Activated CD8-positive, alpha-beta T cell treated with anti-CD3 and anti-CD28 coated beads for 36 hours (primary cell): ENCODE measurements at regions not wholly inside any gene's neighbourhood (a gene's known extent, or its start where the extent isn't known, plus 50 kb on each side); places are given as distances from the start of the nearest gene placed in this dataset.

Source experiments
- ATAC-seq: fragments of 200-7000 bp; cut with Tn5 transposase; one replicate; pipeline ENCODE4 v1.10.0; 2021; ENCODE audit warnings: mild to moderate bottlenecking, moderate library complexity
- CTCF ChIA-PET: fragments of 350-600 bp; sonication (Branson Sonifier 250); formaldehyde crosslinking; loops from one replicate; lab custom pipeline; 2021; ENCODE audit warnings: antibody characterized with exemption; lab: Charles Lee
- POLR2A ChIA-PET: fragments of 350-600 bp; sonication (Branson Sonifier 250); formaldehyde crosslinking; loops from one replicate; lab custom pipeline; 2021; ENCODE audit warnings: antibody characterized with exemption; lab: Charles Lee
- DNase-seq: peaks from one replicate; pipeline ENCODE4 v3.0.0-alpha.2; 2020
- H3K27ac Mint-ChIP-seq: one replicate; pipeline ENCODE4 v1.8.0; 2021; ENCODE audit warnings: mild to moderate bottlenecking, mixed read lengths
- H3K27me3 Mint-ChIP-seq: one replicate; pipeline ENCODE4 v1.8.0; 2021; ENCODE audit warnings: mixed read lengths
- H3K36me3 Mint-ChIP-seq: one replicate; pipeline ENCODE4 v1.8.0; 2021; ENCODE audit warnings: low read depth, mixed read lengths
- H3K4me1 Mint-ChIP-seq: one replicate; pipeline ENCODE4 v1.8.0; 2021; ENCODE audit warnings: low read depth, mixed read lengths
- H3K4me3 Mint-ChIP-seq: one replicate; pipeline ENCODE4 v1.8.0; 2021; ENCODE audit warnings: mild to moderate bottlenecking, moderate library complexity, mixed read lengths
- H3K9me3 Mint-ChIP-seq: one replicate; pipeline ENCODE4 v1.8.0; 2021; ENCODE audit warnings: mixed read lengths
- CTCF ChIP-seq: fragments of 200-600 bp; IDR thresholded peaks from one replicate; pipeline ENCODE4 v1.8.0; 2022; ENCODE audit warnings: antibody characterized with exemption, mild to moderate bottlenecking
- intact Hi-C: fragments of 100-400 bp; cut with micrococcal nuclease; formaldehyde crosslinking; loops from one replicate; pipeline ENCODE4 v1.10.0; 2022

- intact Hi-C loops, result no loop called here
- POLR2A ChIA-PET, result no interaction called here
- no peak overlapping the region for H3K4me3 Mint-ChIP-seq
- TF ChIP-seq CTCF, result no peak
- CTCF ChIA-PET, result no interaction called here
- no peak overlapping the region for H3K27ac Mint-ChIP-seq
- H3K36me3 Mint-ChIP-seq, result no peaks in the 10 kb centered on the region
- no peaks in the 10 kb centered on the region for H3K27me3 Mint-ChIP-seq
- ATAC-seq, result no peak
- no peak for DNase-seq
- peaks cover 7% of the 10 kb centered on the region for H3K9me3 Mint-ChIP-seq
- no peaks in the 10 kb centered on the region for H3K4me1 Mint-ChIP-seq
Measured at GRCh38 chr1:90309806-90310205, 314.9 kb downstream of the ZNF326 start.

- ATAC-seq (no peak), DNase-seq (no peak)
- Mint-ChIP-seq H3K9me3 (peaks cover 12% of the 10 kb centered on the region), H3K27ac (no peak overlapping the region), H3K4me1 (no peaks in the 10 kb centered on the region), H3K4me3 (no peak overlapping the region), H3K36me3 (no peaks in the 10 kb centered on the region), H3K27me3 (peaks cover 1% of the 10 kb centered on the region)
- TF ChIP-seq CTCF, result no peak
- ChIA-PET POLR2A (no interaction called here), CTCF (no interaction called here)
- intact Hi-C loops, result no loop called here
Measured at GRCh38 chr1:90308421-90308820, 313.5 kb downstream of the ZNF326 start.

GRCh38 chr1:90305577-90305976 is 310.7 kb downstream of the ZNF326 start:
- Mint-ChIP-seq H3K36me3 (no peaks in the 10 kb centered on the region), H3K27ac (no peak overlapping the region), H3K4me3 (no peak overlapping the region), H3K9me3 (peaks cover 12% of the 10 kb centered on the region), H3K4me1 (no peaks in the 10 kb centered on the region), H3K27me3 (peaks cover 1% of the 10 kb centered on the region)
- ChIA-PET CTCF (no interaction called here), POLR2A (interaction anchor here (0.9 kb wide), 1 partner anchor 13 kb away, joined by 3 read pairs; no protein-coding TSS in a partner anchor)
- ATAC-seq (no peak), DNase-seq (no peak)
- no peak for TF ChIP-seq CTCF
- intact Hi-C loops, result no loop called here

GRCh38 chr1:90296327-90296726 is 301.4 kb downstream of the ZNF326 start:
- intact Hi-C loops, result no loop called here
- POLR2A ChIA-PET, result no interaction called here
- ATAC-seq, result no peak
- Mint-ChIP-seq H3K27me3 (peaks cover 5% of the 10 kb centered on the region), H3K4me3 (no peak overlapping the region), H3K4me1 (no peaks in the 10 kb centered on the region), H3K36me3 (no peaks in the 10 kb centered on the region), H3K27ac (no peak overlapping the region), H3K9me3 (no peaks in the 10 kb centered on the region)
- DNase-seq, result no peak
- no peak for TF ChIP-seq CTCF
- CTCF ChIA-PET, result no interaction called here

GRCh38 chr1:90295534-90295933 is 300.6 kb downstream of the ZNF326 start:
- no peak for TF ChIP-seq CTCF
- H3K27ac Mint-ChIP-seq, result no peak overlapping the region
- H3K4me1 Mint-ChIP-seq, result no peaks in the 10 kb centered on the region
- H3K4me3 Mint-ChIP-seq, result no peak overlapping the region
- ATAC-seq (no peak), DNase-seq (no peak)
- no peaks in the 10 kb centered on the region for H3K36me3 Mint-ChIP-seq
- H3K27me3 Mint-ChIP-seq, result peaks cover 5% of the 10 kb centered on the region
- POLR2A ChIA-PET, result no interaction called here
- H3K9me3 Mint-ChIP-seq, result no peaks in the 10 kb centered on the region
- CTCF ChIA-PET, result no interaction called here
- intact Hi-C loops, result no loop called here
